SK-N-SH treated with all-trans-retinoic acid at 6 μM for 48 hours (cell line): ENCODE measurements at regions not wholly inside any gene's neighbourhood (a gene's known extent, or its start where the extent isn't known, plus 50 kb on each side); places are given as distances from the start of the nearest gene placed in this dataset.

ENCODE experiments used
- ATAC-seq: fragments of 200-7000 bp; cut with Tn5 transposase; 3 replicates; pipeline ENCODE4 v1.9.1; 2020; ENCODE audit warnings: mild to moderate bottlenecking, moderate library complexity
- BACH2 ChIP-seq: fragments of 250-450 bp; sonication (Bioruptor Pico); IDR thresholded peaks from 2 replicates; pipeline ENCODE4 v1.9.0; 2021; ENCODE audit warnings: mild to moderate bottlenecking, borderline replicate concordance
- CSDC2 ChIP-seq: fragments of 250-450 bp; sonication (Bioruptor Pico); IDR thresholded peaks from 2 replicates; pipeline ENCODE4 v1.5.0; 2020; ENCODE audit warnings: mild to moderate bottlenecking, moderate library complexity
- ESRRG ChIP-seq: fragments of 250-450 bp; sonication (Bioruptor Pico); IDR thresholded peaks from 2 replicates; pipeline ENCODE4 v1.6.1; 2021; ENCODE audit warnings: mild to moderate bottlenecking
- GLIS3 ChIP-seq: fragments of 250-450 bp; sonication (Bioruptor Pico); IDR thresholded peaks from 2 replicates; pipeline ENCODE4 v1.5.0; 2020; ENCODE audit warnings: mild to moderate bottlenecking, moderate library complexity
- ISL1 ChIP-seq: fragments of 250-450 bp; sonication (Bioruptor Pico); IDR thresholded peaks from 2 replicates; pipeline ENCODE4 v2.1.2; 2022; ENCODE audit warnings: mild to moderate bottlenecking, moderate library complexity
- OSR1 ChIP-seq: fragments of 250-450 bp; sonication (Bioruptor Pico); IDR thresholded peaks from 2 replicates; pipeline ENCODE4 v1.8.0; 2022; ENCODE audit warnings: moderate library complexity, mild to moderate bottlenecking, inconsistent platforms
- PATZ1 ChIP-seq: fragments of 250-450 bp; sonication (Bioruptor Pico); IDR thresholded peaks from 2 replicates; pipeline ENCODE4 v1.8.0; 2020; ENCODE audit warnings: mild to moderate bottlenecking, moderate library complexity, borderline replicate concordance
- POU6F1 ChIP-seq: fragments of 250-450 bp; sonication (Bioruptor Pico); IDR thresholded peaks from 2 replicates; pipeline ENCODE4 v1.8.0; 2021; ENCODE audit warnings: low read depth, mild to moderate bottlenecking, moderate library complexity, borderline replicate concordance
- PPARA ChIP-seq: fragments of 250-450 bp; sonication (Bioruptor Pico); IDR thresholded peaks from 2 replicates; pipeline ENCODE4 v1.5.0; 2020; ENCODE audit warnings: mild to moderate bottlenecking, borderline replicate concordance
- RARB ChIP-seq: fragments of 250-450 bp; sonication (Bioruptor Pico); IDR thresholded peaks from 2 replicates; pipeline ENCODE4 v1.8.0; 2021; ENCODE audit warnings: mild to moderate bottlenecking, moderate library complexity
- SNAI2 ChIP-seq: fragments of 250-450 bp; sonication (Bioruptor Pico); IDR thresholded peaks from 2 replicates; pipeline ENCODE4 v1.5.0; 2020; ENCODE audit warnings: mild to moderate bottlenecking, moderate library complexity
- TCF4 ChIP-seq: fragments of 250-450 bp; sonication (Bioruptor Pico); IDR thresholded peaks from 2 replicates; pipeline ENCODE4 v1.8.0; 2021; ENCODE audit warnings: mild to moderate bottlenecking, moderate library complexity, borderline replicate concordance
- TOX ChIP-seq: fragments of 250-450 bp; sonication (Bioruptor Pico); IDR thresholded peaks from 2 replicates; pipeline ENCODE4 v1.8.0; 2021; ENCODE audit warnings: mild to moderate bottlenecking, moderate library complexity, borderline replicate concordance
- ZC3H10 ChIP-seq: fragments of 250-450 bp; sonication (Bioruptor Pico); IDR thresholded peaks from 2 replicates; pipeline ENCODE4 v1.5.1; 2021; ENCODE audit warnings: mild to moderate bottlenecking, moderate library complexity
- ZFP3 ChIP-seq: fragments of 250-450 bp; sonication (Bioruptor Pico); IDR thresholded peaks from 2 replicates; pipeline ENCODE4 v1.5.0; 2020; ENCODE audit warnings: mild to moderate bottlenecking, moderate library complexity
- ZFP30 ChIP-seq: fragments of 450-650 bp; formaldehyde crosslinking; IDR thresholded peaks from 2 replicates; pipeline ENCODE4 v1.5.0; 2022; ENCODE audit warnings: mild to moderate bottlenecking, moderate library complexity
- TF ChIP-seq, protein P1 (sequence below): fragments of 250-450 bp; sonication (Bioruptor Pico); IDR thresholded peaks from 2 replicates; pipeline ENCODE4 v1.5.0; 2020; ENCODE audit warnings: mild to moderate bottlenecking, moderate library complexity
- TF ChIP-seq, protein P2 (sequence below): fragments of 250-450 bp; sonication (Bioruptor Pico); IDR thresholded peaks from 2 replicates; pipeline ENCODE4 v1.5.1; 2021; ENCODE audit warnings: mild to moderate bottlenecking, moderate library complexity
- TF ChIP-seq, protein P3 (sequence below): fragments of 250-450 bp; sonication (Bioruptor Pico); IDR thresholded peaks from 2 replicates; pipeline ENCODE4 v1.5.1; 2020; ENCODE audit warnings: low read depth, mild to moderate bottlenecking, moderate library complexity

GRCh38 chr2:236642584-236643291 is 73.1 kb downstream of the ACKR3 start (continued):
- TF ChIP-seq, protein P1, sequence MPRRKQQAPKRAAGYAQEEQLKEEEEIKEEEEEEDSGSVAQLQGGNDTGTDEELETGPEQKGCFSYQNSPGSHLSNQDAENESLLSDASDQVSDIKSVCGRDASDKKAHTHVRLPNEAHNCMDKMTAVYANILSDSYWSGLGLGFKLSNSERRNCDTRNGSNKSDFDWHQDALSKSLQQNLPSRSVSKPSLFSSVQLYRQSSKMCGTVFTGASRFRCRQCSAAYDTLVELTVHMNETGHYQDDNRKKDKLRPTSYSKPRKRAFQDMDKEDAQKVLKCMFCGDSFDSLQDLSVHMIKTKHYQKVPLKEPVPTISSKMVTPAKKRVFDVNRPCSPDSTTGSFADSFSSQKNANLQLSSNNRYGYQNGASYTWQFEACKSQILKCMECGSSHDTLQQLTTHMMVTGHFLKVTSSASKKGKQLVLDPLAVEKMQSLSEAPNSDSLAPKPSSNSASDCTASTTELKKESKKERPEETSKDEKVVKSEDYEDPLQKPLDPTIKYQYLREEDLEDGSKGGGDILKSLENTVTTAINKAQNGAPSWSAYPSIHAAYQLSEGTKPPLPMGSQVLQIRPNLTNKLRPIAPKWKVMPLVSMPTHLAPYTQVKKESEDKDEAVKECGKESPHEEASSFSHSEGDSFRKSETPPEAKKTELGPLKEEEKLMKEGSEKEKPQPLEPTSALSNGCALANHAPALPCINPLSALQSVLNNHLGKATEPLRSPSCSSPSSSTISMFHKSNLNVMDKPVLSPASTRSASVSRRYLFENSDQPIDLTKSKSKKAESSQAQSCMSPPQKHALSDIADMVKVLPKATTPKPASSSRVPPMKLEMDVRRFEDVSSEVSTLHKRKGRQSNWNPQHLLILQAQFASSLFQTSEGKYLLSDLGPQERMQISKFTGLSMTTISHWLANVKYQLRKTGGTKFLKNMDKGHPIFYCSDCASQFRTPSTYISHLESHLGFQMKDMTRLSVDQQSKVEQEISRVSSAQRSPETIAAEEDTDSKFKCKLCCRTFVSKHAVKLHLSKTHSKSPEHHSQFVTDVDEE, result no peak
- TF ChIP-seq TOX (CRISPR knock-in tag) (no peak), BACH2 (CRISPR knock-in tag) (no peak), RARB (CRISPR knock-in tag) (no peak), OSR1 (CRISPR knock-in tag) (no peak), GLIS3 (no peak), POU6F1 (no peak), PPARA (CRISPR knock-in tag) (no peak)
- TF ChIP-seq, protein P2, sequence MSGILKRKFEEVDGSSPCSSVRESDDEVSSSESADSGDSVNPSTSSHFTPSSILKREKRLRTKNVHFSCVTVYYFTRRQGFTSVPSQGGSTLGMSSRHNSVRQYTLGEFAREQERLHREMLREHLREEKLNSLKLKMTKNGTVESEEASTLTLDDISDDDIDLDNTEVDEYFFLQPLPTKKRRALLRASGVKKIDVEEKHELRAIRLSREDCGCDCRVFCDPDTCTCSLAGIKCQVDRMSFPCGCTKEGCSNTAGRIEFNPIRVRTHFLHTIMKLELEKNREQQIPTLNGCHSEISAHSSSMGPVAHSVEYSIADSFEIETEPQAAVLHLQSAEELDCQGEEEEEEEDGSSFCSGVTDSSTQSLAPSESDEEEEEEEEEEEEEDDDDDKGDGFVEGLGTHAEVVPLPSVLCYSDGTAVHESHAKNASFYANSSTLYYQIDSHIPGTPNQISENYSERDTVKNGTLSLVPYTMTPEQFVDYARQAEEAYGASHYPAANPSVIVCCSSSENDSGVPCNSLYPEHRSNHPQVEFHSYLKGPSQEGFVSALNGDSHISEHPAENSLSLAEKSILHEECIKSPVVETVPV, result no peak

DNA sequence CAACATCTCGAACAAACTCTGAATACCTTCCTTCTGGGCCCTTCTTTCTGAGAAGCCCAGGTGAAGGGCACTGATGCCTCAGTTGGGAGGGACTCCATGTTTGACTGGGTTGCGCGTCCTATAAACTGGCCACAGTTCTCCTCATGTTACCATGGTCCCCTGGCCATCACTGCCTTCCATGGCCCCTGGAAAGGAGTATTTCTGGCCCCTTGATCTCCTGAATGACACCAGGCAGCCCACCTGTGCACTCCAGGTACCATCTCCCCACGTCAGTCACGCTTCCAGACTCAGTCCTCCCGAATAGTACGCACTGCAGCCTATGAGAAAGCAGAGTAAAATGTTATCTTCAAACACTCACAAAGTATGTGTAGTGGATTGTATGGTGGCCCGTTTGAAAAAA is 73.9 kb downstream of the ACKR3 start:
- TF ChIP-seq TOX (CRISPR knock-in tag) (no peak), SNAI2 (CRISPR knock-in tag) (no peak), OSR1 (CRISPR knock-in tag) (no peak), RARB (CRISPR knock-in tag) (no peak), PATZ1 (CRISPR knock-in tag) (no peak), ZC3H10 (CRISPR knock-in tag) (no peak), POU6F1 (no peak)
- TF ChIP-seq, protein P1, result no peak
- TF ChIP-seq, protein P2, result no peak
- TF ChIP-seq, all 23 proteins: peak for 0
- no peak for ATAC-seq

GRCh38 chr2:236644067-236644466 is 74.4 kb downstream of the ACKR3 start:
- ATAC-seq, result no peak
- TF ChIP-seq ZFP3 (CRISPR knock-in tag) (no peak), BACH2 (CRISPR knock-in tag) (no peak), ZFP30 (CRISPR knock-in tag) (no peak), ISL1 (CRISPR knock-in tag) (no peak), GLIS3 (no peak), RARB (CRISPR knock-in tag) (no peak), TCF4 (CRISPR knock-in tag) (no peak), ESRRG (CRISPR knock-in tag) (no peak), PPARA (CRISPR knock-in tag) (no peak), CSDC2 (CRISPR knock-in tag) (no peak)
- TF ChIP-seq, protein P2, result no peak
- TF ChIP-seq, protein P3, sequence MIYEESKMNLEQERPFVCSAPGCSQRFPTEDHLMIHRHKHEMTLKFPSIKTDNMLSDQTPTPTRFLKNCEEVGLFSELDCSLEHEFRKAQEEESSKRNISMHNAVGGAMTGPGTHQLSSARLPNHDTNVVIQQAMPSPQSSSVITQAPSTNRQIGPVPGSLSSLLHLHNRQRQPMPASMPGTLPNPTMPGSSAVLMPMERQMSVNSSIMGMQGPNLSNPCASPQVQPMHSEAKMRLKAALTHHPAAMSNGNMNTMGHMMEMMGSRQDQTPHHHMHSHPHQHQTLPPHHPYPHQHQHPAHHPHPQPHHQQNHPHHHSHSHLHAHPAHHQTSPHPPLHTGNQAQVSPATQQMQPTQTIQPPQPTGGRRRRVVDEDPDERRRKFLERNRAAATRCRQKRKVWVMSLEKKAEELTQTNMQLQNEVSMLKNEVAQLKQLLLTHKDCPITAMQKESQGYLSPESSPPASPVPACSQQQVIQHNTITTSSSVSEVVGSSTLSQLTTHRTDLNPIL (CRISPR knock-in tag), result no peak
